B cell (primary cell): ENCODE measurements at regions not wholly inside any gene's neighbourhood (a gene's known extent, or its start where the extent isn't known, plus 50 kb on each side); places are given as distances from the start of the nearest gene placed in this dataset.

Source experiments
- ATAC-seq: fragments of 200-7000 bp; cut with Tn5 transposase; one replicate; pipeline ENCODE4 v1.10.0; 2021; ENCODE audit warnings: low read depth, mild to moderate bottlenecking, moderate number of reproducible peaks, moderate library complexity
- CTCF ChIA-PET: fragments of 350-600 bp; sonication (Branson Sonifier 250); formaldehyde crosslinking; loops from one replicate; lab custom pipeline; 2021; ENCODE audit warnings: antibody characterized with exemption, inconsistent platforms; lab: Charles Lee
- POLR2A ChIA-PET: fragments of 350-600 bp; sonication (Branson Sonifier 250); formaldehyde crosslinking; loops from one replicate; lab custom pipeline; 2021; ENCODE audit warnings: antibody characterized with exemption; lab: Charles Lee
- DNase-seq: peaks from one replicate; pipeline ENCODE4 v3.0.0; 2013
- H2AFZ ChIP-seq: 2 replicates; pipeline ENCODE4 v1.6.1; 2012; ENCODE audit warnings: mild to moderate bottlenecking, low read depth, low read length; ENCODE audit not compliant: insufficient read depth, poor library complexity, severe bottlenecking
- H3K27ac ChIP-seq, 2 donors: 1 replicate in 1 of 2; 2 replicates in 1 of 2; pipeline ENCODE4 v1.5.1; 2012 to 2013; ENCODE audit warnings: low read length in 2 of 2, mild to moderate bottlenecking in 2 of 2, moderate library complexity in 1 of 2
- H3K27me3 ChIP-seq, 4 experiments: fragments of 200-600 bp in 1 of 4; sonication (generic) in 1 of 4; replicated peaks in 1 of 4; 1 replicate in 2 of 4; 2 replicates in 2 of 4; pipeline versions ENCODE4 v1.6.1 to v1.7.0; 2013 to 2016; ENCODE audit warnings: low read length in 3 of 4, mild to moderate bottlenecking in 2 of 4, mixed read lengths in 1 of 4, moderate library complexity in 1 of 4; ENCODE audit not compliant: insufficient read depth in 4 of 4, control insufficient read depth in 3 of 4; ENCODE audit errors: control extremely low read depth in 1 of 4
- H3K36me3 ChIP-seq, 2 experiments: replicated peaks in 1 of 2; 1 replicate in 1 of 2; 2 replicates in 1 of 2; pipeline versions ENCODE4 v1.6.1 to v1.7.1; 2013; ENCODE audit warnings: low read length in 1 of 2; ENCODE audit not compliant: insufficient read depth in 2 of 2, control insufficient read depth in 1 of 2; ENCODE audit errors: control extremely low read depth in 1 of 2, extremely low read depth in 1 of 2
- H3K4me1 ChIP-seq, 2 donors: fragments of 200-600 bp in 1 of 2; sonication (generic) in 1 of 2; 1 replicate in 1 of 2; 2 replicates in 1 of 2; pipeline versions ENCODE4 v1.5.1 to v1.6.1; 2013 to 2017; ENCODE audit warnings: low read length in 2 of 2; ENCODE audit not compliant: control insufficient read depth in 2 of 2, insufficient read depth in 2 of 2
- H3K4me2 ChIP-seq: replicated peaks from 2 replicates; pipeline ENCODE3; 2012; ENCODE audit warnings: mild to moderate bottlenecking, low read depth, low read length; ENCODE audit not compliant: poor library complexity, severe bottlenecking
- H3K4me3 ChIP-seq, 5 experiments: fragments of 200-600 bp in 1 of 5; sonication (generic) in 1 of 5; 1 replicate in 3 of 5; 2 replicates in 2 of 5; pipeline versions ENCODE4 v1.5.1 to v1.7.0; 2011 to 2016; ENCODE audit warnings: low read length in 4 of 5, mild to moderate bottlenecking in 4 of 5, low read depth in 2 of 5, control low read depth in 1 of 5, moderate library complexity in 1 of 5; ENCODE audit not compliant: insufficient read depth in 1 of 5; ENCODE audit errors: control extremely low read depth in 1 of 5, extremely low read depth in 1 of 5
- H3K79me2 ChIP-seq: fragments of 200-600 bp; sonication (generic); one replicate; pipeline ENCODE4 v1.6.0; 2016; ENCODE audit warnings: low read length; ENCODE audit not compliant: control insufficient read depth, insufficient read depth
- H3K9ac ChIP-seq: fragments of 200-600 bp; sonication (generic); 2 replicates; pipeline ENCODE4 v1.6.1; 2017; ENCODE audit warnings: mild to moderate bottlenecking, low read length, moderate library complexity
- H3K9me3 ChIP-seq, 3 donors: one replicate each; pipeline versions ENCODE4 v1.6.1 to v1.7.1; 2013; ENCODE audit warnings: low read length in 2 of 3; ENCODE audit not compliant: control insufficient read depth in 2 of 3, insufficient read depth in 1 of 3; ENCODE audit errors: control extremely low read depth in 1 of 3
- H4K20me1 ChIP-seq: 2 replicates; pipeline ENCODE4 v1.6.0; 2012; ENCODE audit warnings: mild to moderate bottlenecking, low read length; ENCODE audit not compliant: insufficient read depth, control insufficient read depth, poor library complexity, severe bottlenecking
- H3K27ac Mint-ChIP-seq: one replicate; pipeline ENCODE4 v1.8.0; 2021; ENCODE audit warnings: mixed read lengths
- H3K27me3 Mint-ChIP-seq: one replicate; pipeline ENCODE4 v1.8.0; 2021; ENCODE audit warnings: mixed read lengths
- H3K4me1 Mint-ChIP-seq: one replicate; pipeline ENCODE4 v1.8.0; 2021; ENCODE audit warnings: mixed read lengths
- H3K4me3 Mint-ChIP-seq: one replicate; pipeline ENCODE4 v1.8.0; 2021; ENCODE audit warnings: mixed read lengths
- H3K9me3 Mint-ChIP-seq: one replicate; pipeline ENCODE4 v1.8.0; 2022; ENCODE audit warnings: mixed read lengths; ENCODE audit not compliant: insufficient read depth
- CTCF ChIP-seq: fragments of 200-600 bp; IDR thresholded peaks from one replicate; pipeline ENCODE4 v1.8.0; 2022; ENCODE audit warnings: antibody characterized with exemption, mild to moderate bottlenecking
- EZH2 ChIP-seq: IDR thresholded peaks from 2 replicates; pipeline ENCODE4 v1.6.1; 2012; ENCODE audit warnings: borderline replicate concordance, low read depth, mild to moderate bottlenecking, moderate library complexity, low read length; ENCODE audit not compliant: insufficient read depth, poor library complexity, severe bottlenecking
- WGBS: methylation state at CpG from one replicate; pipeline ENCODE4 v1.1.5; 2013; ENCODE audit warnings: missing lambda C conversion rate; ENCODE audit not compliant: insufficient coverage; 5-methylcytosine and 5-hydroxymethylcytosine counted together
- intact Hi-C: fragments of 100-400 bp; cut with micrococcal nuclease; formaldehyde crosslinking; loops from one replicate; pipeline ENCODE4 v1.10.0; 2022

- TF ChIP-seq CTCF (no peak), EZH2 (no peak)
- H3K9me3 ChIP-seq, result no peaks in the 10 kb centered on the region
- Mint-ChIP-seq H3K27me3 (no peaks in the 10 kb centered on the region), H3K4me3 (no peak overlapping the region), H3K9me3 (no peaks in the 10 kb centered on the region), H3K27ac (no peak overlapping the region), H3K4me1 (no peaks in the 10 kb centered on the region)
- no peaks in the 10 kb centered on the region for H3K4me1 ChIP-seq
- no peaks in the 10 kb centered on the region for H3K27me3 ChIP-seq
- ChIA-PET POLR2A (no interaction called here), CTCF (no interaction called here)
- no peak overlapping the region for H3K9ac ChIP-seq
- intact Hi-C loops, result no loop called here
- WGBS, result no CpG with 5 or more reads among the region's 2 CpGs
- no peak overlapping the region for H3K4me3 ChIP-seq
- no peak overlapping the region for H2AFZ ChIP-seq
- H4K20me1 ChIP-seq, result no peaks in the 10 kb centered on the region
- H3K27ac ChIP-seq, result no peak overlapping the region
- no peak for ATAC-seq
- no peaks in the 10 kb centered on the region for H3K79me2 ChIP-seq
- no peak overlapping the region for H3K4me2 ChIP-seq
- H3K36me3 ChIP-seq, result no peaks in the 10 kb centered on the region
- DNase-seq, result no peak
These were observed 99.1 kb downstream of the MBL2 start for GRCh38 chr10:52673468-52673867.

GRCh38 chr10:52674474-52674873, 98.1 kb downstream of the MBL2 start:
- intact Hi-C loops, result no loop called here
- ATAC-seq, result no peak
- no peak overlapping the region for H3K27ac Mint-ChIP-seq
- TF ChIP-seq EZH2, result no peak
- TF ChIP-seq CTCF, result no peak
- Histone ChIP-seq H4K20me1 (no peaks in the 10 kb centered on the region), H3K27ac (no peak overlapping the region), H3K9ac (no peak overlapping the region), H3K36me3 (no peaks in the 10 kb centered on the region), H2AFZ (no peak overlapping the region), H3K79me2 (no peaks in the 10 kb centered on the region), H3K4me1 (no peaks in the 10 kb centered on the region), H3K9me3 (no peaks in the 10 kb centered on the region), H3K4me2 (no peak overlapping the region), H3K4me3 (no peak overlapping the region), H3K27me3 (no peaks in the 10 kb centered on the region)
- POLR2A ChIA-PET, result no interaction called here
- no peaks in the 10 kb centered on the region for H3K4me1 Mint-ChIP-seq
- no peak overlapping the region for H3K4me3 Mint-ChIP-seq
- no peaks in the 10 kb centered on the region for H3K27me3 Mint-ChIP-seq
- H3K9me3 Mint-ChIP-seq, result no peaks in the 10 kb centered on the region
- DNase-seq, result no peak
- CTCF ChIA-PET, result no interaction called here
